Aorta (tissue), 5 donors: ENCODE measurements at regions not wholly inside any gene's neighbourhood (a gene's known extent, or its start where the extent isn't known, plus 50 kb on each side); places are given as distances from the start of the nearest gene placed in this dataset.

Experiments
- ATAC-seq: fragments of 200-7000 bp; cut with Tn5 transposase; one replicate; pipeline ENCODE4 v1.9.1; 2022; ENCODE audit warnings: moderate library complexity; ENCODE audit not compliant: low FRiP score
- DNase-seq, 2 donors: peaks; one replicate each; pipeline ENCODE4 v3.0.0-alpha.2; 2020
- H3K27ac ChIP-seq, 2 donors: one replicate each; pipeline ENCODE4 v1.5.1; 2013; ENCODE audit warnings: low read length in 2 of 2, mild to moderate bottlenecking in 2 of 2, moderate library complexity in 2 of 2, control low read depth in 1 of 2, inconsistent platforms in 1 of 2, low read depth in 1 of 2
- H3K27me3 ChIP-seq, 2 donors: one replicate each; pipeline ENCODE4 v1.6.1; 2013; ENCODE audit warnings: control low read depth in 1 of 2, low read length in 1 of 2, mild to moderate bottlenecking in 1 of 2, moderate library complexity in 1 of 2; ENCODE audit not compliant: insufficient read depth in 2 of 2, control insufficient read depth in 1 of 2
- H3K36me3 ChIP-seq, 2 donors: one replicate each; pipeline ENCODE4 v1.6.1; 2013; ENCODE audit warnings: control low read depth in 1 of 2, low read length in 1 of 2, mild to moderate bottlenecking in 1 of 2; ENCODE audit not compliant: insufficient read depth in 2 of 2, control insufficient read depth in 1 of 2
- H3K4me1 ChIP-seq, 2 donors: one replicate each; pipeline ENCODE4 v1.6.1; 2013; ENCODE audit warnings: low read length in 2 of 2, control low read depth in 1 of 2, mild to moderate bottlenecking in 1 of 2, moderate library complexity in 1 of 2; ENCODE audit not compliant: insufficient read depth in 2 of 2, control insufficient read depth in 1 of 2
- H3K4me3 ChIP-seq, 2 donors: one replicate each; pipeline ENCODE4 v1.5.1; 2013; ENCODE audit warnings: low read length in 2 of 2, control low read depth in 1 of 2, mild to moderate bottlenecking in 1 of 2
- H3K9me3 ChIP-seq: one replicate; pipeline ENCODE4 v1.6.1; 2013; ENCODE audit warnings: mild to moderate bottlenecking, low read length; ENCODE audit not compliant: control insufficient read depth
- WGBS, 2 donors: extraction: QIAGEN DNeasy Blood & Tissue Kit; methylation state at CpG; one replicate each; pipeline ENCODE4 v1.1.7; 2013; 5-methylcytosine and 5-hydroxymethylcytosine counted together
- intact Hi-C, 2 donors: fragments of 100-400 bp; cut with DNase I; formaldehyde crosslinking; loops; one replicate each; pipeline versions ENCODE4 v1.14.2 to v1.15.0; 2022
- donor health status: healthy with polysubstance abuse.
- donor health status: Bipolar disorder and iron deficiency.
- donor health status: DM: no; HTN: no; CAD: no.
- donor health status: DM: no; HTN: no; CAD: no.
- donor health status: DM: yes; HTN: yes; CAD: no.

DNA sequence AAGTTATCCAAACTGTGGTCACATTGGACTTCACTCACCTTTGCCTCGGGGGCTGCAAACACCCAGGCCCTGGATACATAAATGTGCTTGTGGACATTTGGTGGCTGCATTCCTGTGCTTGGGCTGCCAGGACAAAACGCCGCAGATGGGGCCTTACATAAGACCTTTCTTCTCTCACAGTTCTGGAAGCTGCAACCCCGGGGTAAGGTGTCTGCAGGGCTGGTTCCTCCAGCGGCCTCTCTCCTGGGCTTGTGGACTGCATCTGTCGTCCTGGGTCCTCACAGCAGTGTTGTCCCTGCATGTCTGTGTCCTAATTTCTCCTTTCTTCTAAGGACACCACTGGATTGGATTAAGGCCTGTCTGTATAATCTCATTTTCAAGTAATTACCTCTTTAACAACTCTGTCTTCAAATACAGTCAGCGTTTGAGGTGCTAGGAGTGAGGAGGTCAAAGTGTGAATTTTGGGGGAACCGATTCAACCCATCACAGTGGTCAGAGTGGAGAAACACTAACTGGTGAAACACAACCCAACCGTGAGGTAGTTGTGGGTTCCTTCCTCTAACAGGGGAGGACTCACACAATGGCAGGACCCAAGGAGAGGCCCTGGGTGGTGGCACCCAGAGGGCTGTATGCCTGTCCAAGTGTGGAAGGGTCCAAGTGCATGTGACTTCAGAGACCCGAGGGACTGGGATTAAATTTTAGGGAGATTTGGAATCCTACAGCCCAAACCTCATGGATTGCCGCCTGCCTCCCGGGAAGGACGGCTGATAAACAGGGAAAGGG lies 415.6 kb downstream of the IRX2 start:
- Histone ChIP-seq H3K27ac (no peak overlapping the region), H3K36me3 (no peaks in the 10 kb centered on the region), H3K4me3 (no peak overlapping the region), H3K4me1 (no peaks in the 10 kb centered on the region), H3K9me3 (peaks cover 2% of the 10 kb centered on the region), H3K27me3 (no peaks in the 10 kb centered on the region)
- 77 to 80% methylated on average over 13 of the region's 13 CpGs for WGBS, 2 donors
- intact Hi-C loops, result loop anchor here in 1 of 2 donors (10.0 kb wide), 1 partner anchor 549 kb away; no protein-coding TSS in a partner anchor
- ATAC-seq (no peak), DNase-seq (no peak)

DNA sequence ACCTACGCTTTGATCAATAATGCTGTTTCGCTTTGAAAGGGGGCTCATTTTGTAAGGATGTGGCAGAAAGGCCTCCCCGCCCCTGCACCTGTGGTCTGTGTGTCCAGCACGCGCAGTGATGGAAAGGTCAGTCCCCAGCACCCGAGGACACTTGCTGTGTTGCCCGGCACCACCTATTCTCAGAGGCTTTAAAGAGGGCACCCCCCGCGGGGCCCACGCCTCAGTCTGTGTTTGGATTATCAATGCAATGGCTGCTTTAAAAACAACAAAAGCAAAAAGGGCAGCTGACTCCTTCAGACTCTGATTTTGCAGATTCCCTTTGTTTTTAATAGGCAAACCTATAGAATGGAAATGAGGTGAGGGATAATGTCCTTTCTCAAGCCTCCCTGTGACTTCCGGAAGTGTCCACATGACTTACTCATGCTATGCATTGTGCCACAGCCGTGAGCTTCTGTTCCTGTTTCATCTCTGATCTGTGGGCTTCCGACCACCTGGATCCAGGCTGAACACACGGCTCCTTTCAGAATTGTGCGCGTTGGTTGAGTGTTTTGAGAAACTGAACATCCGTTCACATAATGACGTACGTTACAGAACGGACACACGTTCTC lies 416.2 kb downstream of the IRX2 start:
- H3K27ac ChIP-seq, result no peak overlapping the region
- DNase-seq, result no peak
- intact Hi-C loops, result loop anchor here in 1 of 2 donors (10.0 kb wide), 1 partner anchor 550 kb away; no protein-coding TSS in a partner anchor

DNA sequence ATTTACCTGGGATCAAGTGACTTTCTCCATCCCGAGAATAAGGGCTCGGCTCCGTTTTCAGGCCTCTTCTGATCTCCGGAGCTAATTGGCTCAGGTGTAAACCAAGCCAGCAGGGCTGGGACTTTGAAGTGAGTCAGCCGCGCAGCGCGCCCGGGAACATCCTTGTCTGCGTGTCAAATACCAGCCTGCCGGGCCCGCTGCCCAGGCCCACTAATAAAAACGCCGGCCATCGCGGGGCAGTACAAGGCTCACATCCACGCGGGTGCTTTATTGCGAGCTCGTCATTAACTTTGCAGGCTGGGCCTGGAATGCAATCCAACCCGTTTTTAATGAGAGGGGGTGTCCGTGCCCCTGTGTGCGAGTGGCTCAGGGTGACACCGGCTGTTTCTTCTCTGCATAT lies 416.8 kb downstream of the IRX2 start:
- Histone ChIP-seq H3K27me3 (no peaks in the 10 kb centered on the region), H3K4me3 (no peak overlapping the region), H3K9me3 (peaks cover 2% of the 10 kb centered on the region), H3K36me3 (no peaks in the 10 kb centered on the region), H3K4me1 (no peaks in the 10 kb centered on the region), H3K27ac (no peak overlapping the region)
- intact Hi-C loops, result loop anchor here in 1 of 2 donors (10.0 kb wide), 1 partner anchor 550 kb away; no protein-coding TSS in a partner anchor
- ATAC-seq (no peak), DNase-seq (no peak)
- 13 to 24% methylated on average over 24 of the region's 24 CpGs for WGBS, 2 donors

More for the DNA sequence above, 416.2 kb downstream of the IRX2 start:
- no peaks in the 10 kb centered on the region for H3K36me3 ChIP-seq
- WGBS, 2 donors, result 63 to 64% methylated on average over 21 of the region's 21 CpGs
- peaks cover 2% of the 10 kb centered on the region for H3K9me3 ChIP-seq
- H3K4me3 ChIP-seq, result no peak overlapping the region
- no peak for ATAC-seq
- H3K27me3 ChIP-seq, result no peaks in the 10 kb centered on the region
- no peaks in the 10 kb centered on the region for H3K4me1 ChIP-seq

DNA sequence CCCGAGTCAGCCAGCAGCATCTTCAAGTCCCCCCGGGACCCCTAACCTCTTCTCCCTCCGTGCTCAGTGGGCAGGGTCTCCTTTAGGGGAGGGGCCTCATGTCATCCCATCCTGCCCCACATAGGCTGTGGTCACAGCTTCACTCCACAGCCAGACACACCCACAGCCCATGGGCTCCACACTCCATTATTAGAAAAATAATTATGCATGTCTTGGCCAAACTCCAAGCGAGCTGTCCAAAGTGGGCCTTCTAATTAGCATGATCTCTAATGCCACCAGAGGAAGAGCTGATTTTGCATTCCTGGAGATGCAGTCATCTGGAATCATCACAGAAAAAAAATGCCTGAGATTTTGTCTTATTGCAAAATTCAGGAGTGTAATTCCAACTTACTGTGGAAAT lies 418.2 kb downstream of the IRX2 start:
- ATAC-seq (no peak), DNase-seq (no peak)
- H3K36me3 ChIP-seq, result no peaks in the 10 kb centered on the region
- H3K4me1 ChIP-seq, result no peaks in the 10 kb centered on the region
- no peak overlapping the region for H3K27ac ChIP-seq
- intact Hi-C loops, result loop anchor here in 1 of 2 donors (10.0 kb wide), 1 partner anchor 552 kb away; no protein-coding TSS in a partner anchor
- peaks cover 2% of the 10 kb centered on the region for H3K9me3 ChIP-seq
- WGBS, 2 donors, result 64 to 71% methylated on average over 4 of the region's 4 CpGs
- H3K4me3 ChIP-seq, result no peak overlapping the region
- no peaks in the 10 kb centered on the region for H3K27me3 ChIP-seq

DNA sequence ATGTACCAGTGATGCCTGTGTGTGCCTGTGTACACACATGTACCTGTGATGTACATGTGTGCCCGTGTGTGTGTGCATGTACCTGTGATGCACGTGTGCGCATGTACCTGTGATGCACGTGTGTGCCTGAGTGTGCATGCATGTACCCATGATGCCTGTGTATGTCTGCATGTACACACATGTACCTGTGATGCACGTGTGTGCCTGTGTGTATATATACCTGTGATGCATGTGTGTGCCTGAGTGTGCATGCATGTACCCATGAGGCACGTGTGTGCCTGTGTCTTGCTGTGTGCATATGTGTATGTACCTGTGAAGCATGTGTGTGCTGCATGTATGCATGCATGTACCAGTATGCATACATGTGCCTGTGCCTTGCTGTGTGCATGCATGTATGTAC lies 419.0 kb downstream of the IRX2 start:
- Histone ChIP-seq H3K9me3 (peaks cover 2% of the 10 kb centered on the region), H3K27ac (no peak overlapping the region), H3K4me1 (no peaks in the 10 kb centered on the region), H3K27me3 (no peaks in the 10 kb centered on the region), H3K36me3 (no peaks in the 10 kb centered on the region), H3K4me3 (no peak overlapping the region)
- DNase-seq (no peak), ATAC-seq (no peak)
- intact Hi-C loops, result loop anchor here in 1 of 2 donors (10.0 kb wide), 1 partner anchor 552 kb away; no protein-coding TSS in a partner anchor
- 72 to 80% methylated on average over 6 of the region's 6 CpGs for WGBS, 2 donors

DNA sequence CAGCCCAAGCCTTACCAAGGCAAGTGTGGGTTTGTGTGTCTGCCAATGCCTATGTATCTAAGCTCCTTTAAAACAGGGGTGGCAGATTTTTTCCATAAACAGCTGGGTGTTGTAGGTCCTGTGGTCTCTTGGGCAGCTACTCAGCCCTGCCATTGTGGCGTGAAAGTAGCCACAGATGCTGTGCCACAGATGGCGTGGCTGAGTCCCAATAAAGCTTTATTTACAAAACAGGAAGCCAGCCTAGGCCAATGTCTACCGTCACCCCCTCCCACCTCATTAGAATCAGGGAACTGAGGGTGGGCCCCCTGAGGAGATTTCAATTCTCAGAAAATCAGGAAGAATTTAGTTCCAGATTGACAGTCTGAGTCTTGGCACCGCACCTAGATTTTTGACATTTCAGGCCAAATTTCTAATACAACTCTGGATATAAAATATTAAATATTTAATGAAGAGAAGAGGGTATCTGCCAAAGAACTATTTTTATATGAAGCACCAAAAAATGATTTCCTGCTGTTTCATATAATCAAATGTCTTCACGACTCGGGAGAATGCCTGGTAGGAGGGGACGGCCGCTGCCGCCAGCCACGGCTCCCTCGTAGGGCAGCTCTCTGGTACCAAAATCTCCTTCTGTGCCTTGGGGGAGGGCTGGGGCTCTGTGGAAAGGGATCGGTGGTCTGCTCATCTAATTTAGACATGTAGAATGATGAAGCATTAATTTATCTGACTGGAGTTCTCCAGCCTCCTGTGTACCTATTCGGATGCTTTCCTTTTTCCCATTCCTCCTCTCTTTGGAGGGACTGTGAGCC lies 420.9 kb downstream of the IRX2 start:
- no peak for DNase-seq
- 80 to 83% methylated on average over 13 of the region's 13 CpGs for WGBS, 2 donors
- Histone ChIP-seq H3K27ac (no peak overlapping the region), H3K4me3 (no peak overlapping the region), H3K27me3 (no peaks in the 10 kb centered on the region), H3K4me1 (no peaks in the 10 kb centered on the region), H3K9me3 (peaks cover 2% of the 10 kb centered on the region), H3K36me3 (no peaks in the 10 kb centered on the region)
- intact Hi-C loops, result loop anchor here in 1 of 2 donors (10.0 kb wide), 1 partner anchor 554 kb away; no protein-coding TSS in a partner anchor
- no peak for ATAC-seq

DNA sequence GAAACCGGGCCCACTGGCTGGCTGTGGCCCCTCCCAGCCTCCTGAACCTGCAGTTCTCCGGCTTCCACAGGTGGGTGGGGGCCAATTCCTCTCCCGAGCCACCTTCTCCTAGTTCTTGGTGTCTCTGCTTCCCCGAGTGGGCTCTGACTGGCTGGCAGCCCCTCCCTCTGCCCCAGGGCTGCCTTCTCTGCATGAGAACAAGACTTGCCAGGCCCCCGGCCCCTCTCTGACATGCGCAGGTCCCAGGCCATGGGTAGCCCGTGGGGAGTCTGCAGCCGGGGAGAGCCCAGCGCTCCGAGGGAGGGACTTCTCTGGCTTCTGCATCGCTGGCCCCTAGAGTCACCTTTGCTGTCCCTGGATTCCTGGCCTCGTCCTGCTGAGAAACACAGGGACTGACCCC lies 421.7 kb downstream of the IRX2 start:
- Histone ChIP-seq H3K4me1 (no peaks in the 10 kb centered on the region), H3K9me3 (peaks cover 2% of the 10 kb centered on the region), H3K27me3 (no peaks in the 10 kb centered on the region), H3K36me3 (no peaks in the 10 kb centered on the region), H3K27ac (no peak overlapping the region), H3K4me3 (no peak overlapping the region)
- no peak for ATAC-seq
- no peak for DNase-seq
- intact Hi-C loops, result loop anchor here in 1 of 2 donors (10.0 kb wide), 1 partner anchor 555 kb away; no protein-coding TSS in a partner anchor
- 74 to 77% methylated on average over 11 to 12 of the region's 12 CpGs for WGBS, 2 donors

DNA sequence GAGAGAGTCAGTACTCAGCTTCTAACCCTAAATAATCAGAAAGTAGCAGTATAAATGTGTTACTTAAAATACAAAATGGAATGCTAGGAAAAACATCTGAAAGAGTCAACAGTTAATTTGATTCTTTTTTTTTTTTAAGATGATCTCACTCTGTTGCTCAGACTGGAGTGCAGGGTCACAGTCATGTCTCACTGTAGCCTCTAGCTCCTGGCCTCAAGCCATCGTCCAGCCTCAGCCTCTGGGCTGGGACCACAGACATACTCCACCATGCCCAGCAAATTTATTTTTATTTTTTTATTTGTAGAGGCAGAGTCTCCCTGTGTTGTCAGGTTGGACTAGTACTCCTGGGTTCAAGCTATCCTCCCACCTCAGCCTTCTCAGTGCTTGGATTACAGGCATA lies 424.9 kb downstream of the IRX2 start:
- no peaks in the 10 kb centered on the region for H3K36me3 ChIP-seq
- no peak for DNase-seq
- WGBS, 2 donors, result 31 to 39% methylated on average over 1 of the region's 1 CpG
- intact Hi-C loops, result no loop called here
- no peak overlapping the region for H3K4me3 ChIP-seq
- ATAC-seq, result no peak
- H3K9me3 ChIP-seq, result no peaks in the 10 kb centered on the region
- no peaks in the 10 kb centered on the region for H3K4me1 ChIP-seq
- no peaks in the 10 kb centered on the region for H3K27me3 ChIP-seq
- no peak overlapping the region for H3K27ac ChIP-seq
